Dermis microvascular lymphatic vessel endothelial cell (primary cell): ENCODE measurements at regions not wholly inside any gene's neighbourhood (a gene's known extent, or its start where the extent isn't known, plus 50 kb on each side); places are given as distances from the start of the nearest gene placed in this dataset.
"Not testable (repeated sequence)": the region's sequence is repeated elsewhere in the genome, so short reads cannot be mapped to it uniquely, and the experiment has no call there.

Experiments
- DNase-seq, 2 donors: peaks; one replicate each; pipeline versions ENCODE4 v3.0.0 to v3.0.0-alpha.2; 2010; ENCODE audit warnings: low read depth in 2 of 2

GRCh38 chr17:6257336-6257735 is 177.6 kb downstream of the AIPL1 start:
- peak in 1 of 2 donors; percentile 42 for DNase-seq

GRCh38 chr17:6255322-6255721 is 179.6 kb downstream of the AIPL1 start:
- DNase-seq: no peak

- DNase-seq: peak; percentile 16 to 17
Measured at GRCh38 chr17:6254036-6254435, 180.9 kb downstream of the AIPL1 start.

GRCh38 chr17:6251640-6252039 is 181.5 kb downstream of the WSCD1 start:
- not testable (repeated sequence) for DNase-seq

- DNase-seq: peak in 1 of 2 donors; percentile 6
Measured at GRCh38 chr17:6249732-6250131, 179.6 kb downstream of the WSCD1 start.

GRCh38 chr17:6248061-6248460 is 177.9 kb downstream of the WSCD1 start:
- DNase-seq: no peak

GRCh38 chr17:6245301-6246177 is 175.4 kb downstream of the WSCD1 start:
- no peak for DNase-seq

- no peak for DNase-seq
Measured at GRCh38 chr17:6244796-6245195, 174.6 kb downstream of the WSCD1 start.

GRCh38 chr17:6244253-6244652 is 174.1 kb downstream of the WSCD1 start:
- no peak for DNase-seq

DNA sequence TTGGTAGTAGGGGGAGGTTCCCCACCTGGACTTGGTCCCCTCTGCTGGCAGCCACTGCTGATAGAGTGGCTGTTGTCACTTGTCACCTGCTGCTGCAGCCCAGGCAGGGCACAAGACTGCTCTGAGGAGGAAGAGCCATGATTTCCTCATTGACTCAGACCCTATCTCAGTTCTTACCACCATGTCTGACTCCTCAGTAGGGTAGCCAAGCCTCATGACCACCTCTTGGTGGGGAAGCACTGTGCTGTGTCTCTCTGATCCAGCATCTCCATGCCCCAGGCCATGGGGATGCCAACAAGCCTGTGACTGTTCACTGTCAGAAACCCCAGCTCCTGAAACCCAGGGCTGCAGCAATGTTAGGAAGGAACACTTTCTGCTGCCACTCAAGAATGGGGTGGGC is 173.0 kb downstream of the WSCD1 start:
- DNase-seq: no peak

- no peak for DNase-seq
Measured at GRCh38 chr17:6241996-6242395, 171.8 kb downstream of the WSCD1 start.

GRCh38 chr17:6241381-6241780 is 171.2 kb downstream of the WSCD1 start:
- DNase-seq: no peak

DNA sequence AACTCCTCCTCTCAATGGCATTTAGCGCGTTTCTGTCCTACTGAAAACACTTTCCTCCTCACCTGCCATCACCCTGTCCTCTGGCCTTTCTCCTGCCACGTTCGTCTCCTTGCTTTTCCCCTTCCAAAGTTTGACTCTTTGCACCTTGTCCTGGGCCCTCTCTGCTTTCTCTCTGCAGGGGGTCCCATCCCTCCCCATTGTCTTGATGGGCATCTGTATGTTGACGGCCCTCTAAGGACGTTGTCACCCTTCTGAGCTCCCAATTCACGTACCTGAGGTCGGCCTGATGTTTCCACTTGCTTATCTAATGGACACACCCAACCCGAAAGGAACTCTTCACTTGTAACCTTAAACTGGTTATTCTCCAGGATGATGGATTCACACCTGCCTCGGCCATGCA is 170.4 kb downstream of the WSCD1 start:
- DNase-seq: no peak

GRCh38 chr17:6240001-6240400 is 169.8 kb downstream of the WSCD1 start:
- no peak for DNase-seq

GRCh38 chr17:6239241-6239798 is 169.1 kb downstream of the WSCD1 start:
- peak in 1 of 2 donors; percentile 15 for DNase-seq

DNA sequence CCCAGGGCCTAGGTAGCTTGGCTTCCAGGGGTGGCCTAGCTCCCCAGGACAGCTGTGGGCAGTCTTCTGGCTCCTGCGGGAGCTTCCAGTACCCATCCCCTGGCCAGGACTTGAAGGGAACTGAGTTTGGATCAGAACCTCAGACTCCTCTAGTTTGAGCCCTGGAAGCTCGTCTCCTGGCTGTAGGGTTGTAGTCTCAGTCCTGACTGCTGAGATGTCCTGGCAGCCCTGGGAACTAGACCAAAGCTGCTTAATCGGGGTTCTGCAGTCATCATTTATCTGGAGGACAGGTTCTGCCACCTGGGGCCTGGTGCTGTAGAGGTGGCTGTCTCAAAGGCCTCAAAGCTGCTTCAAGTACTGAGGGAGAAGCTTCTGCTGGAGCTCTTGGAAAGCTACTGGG is 163.7 kb downstream of the WSCD1 start:
- DNase-seq: no peak

DNA sequence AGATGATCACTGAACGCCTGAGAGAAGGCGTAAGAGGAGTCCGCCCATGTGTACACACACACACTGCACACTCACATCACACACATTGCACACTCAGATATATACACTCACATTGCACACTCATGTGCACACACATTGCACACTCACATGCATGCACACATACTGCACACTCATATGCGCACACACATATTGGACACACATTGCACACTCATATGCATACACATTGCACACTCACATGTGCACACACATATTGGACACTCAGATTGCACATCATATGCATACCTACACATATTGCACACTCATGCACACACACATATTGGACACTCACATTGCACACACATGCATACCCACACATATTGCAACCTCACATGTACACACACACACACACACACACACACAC is 163.2 kb downstream of the WSCD1 start:
- DNase-seq: no peak

- DNase-seq: no peak
Measured at GRCh38 chr17:6232732-6233101, 162.5 kb downstream of the WSCD1 start.

DNA sequence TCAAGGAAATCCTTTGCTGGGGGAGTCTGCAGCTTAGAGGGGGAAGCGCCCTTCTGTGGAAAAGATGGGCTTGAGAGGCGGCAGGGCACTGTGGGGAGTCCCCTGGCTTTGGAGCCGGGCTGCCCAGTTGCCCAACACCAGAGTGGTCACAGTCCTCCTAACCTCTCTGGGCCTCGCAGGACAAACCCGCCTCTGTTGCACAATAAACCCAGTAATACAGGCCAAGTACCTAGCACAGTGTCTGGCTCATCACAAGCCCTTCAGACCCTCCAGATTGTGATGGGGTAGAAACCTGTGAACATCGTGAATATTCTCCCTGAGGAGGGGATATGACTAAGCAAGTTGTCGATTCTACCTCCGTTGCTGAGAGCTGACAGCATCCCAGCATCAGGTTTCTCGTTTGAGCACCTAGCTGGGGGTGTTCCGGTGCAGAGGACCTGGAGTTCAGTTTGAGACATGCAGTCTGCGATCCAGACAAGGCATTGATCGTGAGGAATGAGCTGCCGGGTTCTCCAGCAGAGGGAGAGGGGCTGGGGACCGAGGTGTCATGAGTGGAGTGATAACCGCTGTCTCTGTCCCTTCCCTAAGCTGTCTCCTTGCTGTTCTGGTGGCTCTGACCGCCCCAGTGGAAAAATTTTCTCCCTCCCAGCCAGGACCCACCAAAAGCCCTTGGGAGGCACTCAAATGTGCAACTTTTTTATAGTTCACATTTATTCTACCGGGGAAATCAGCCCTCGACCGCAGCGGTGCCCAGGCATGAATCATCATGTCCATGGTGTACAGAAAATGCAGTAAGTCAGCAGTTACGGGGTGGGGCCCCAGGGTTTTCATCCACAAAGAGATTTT is 161.9 kb downstream of the WSCD1 start:
- no peak for DNase-seq

GRCh38 chr17:6231465-6231864 is 161.3 kb downstream of the WSCD1 start:
- DNase-seq: no peak

- DNase-seq: no peak
Measured at GRCh38 chr17:6218333-6218732, 148.2 kb downstream of the WSCD1 start.
